Natural killer cell (primary cell): ENCODE measurements at regions not wholly inside any gene's neighbourhood (a gene's known extent, or its start where the extent isn't known, plus 50 kb on each side); places are given as distances from the start of the nearest gene placed in this dataset.
"Not testable (repeated sequence)": the region's sequence is repeated elsewhere in the genome, so short reads cannot be mapped to it uniquely, and the experiment has no call there.

Experiments
- ATAC-seq, 3 donors: fragments of 150-1000 bp in 2 of 3; fragments of 200-7000 bp in 1 of 3; cut with Tn5 transposase; 1 replicate in 1 of 3; 2 replicates in 2 of 3; pipeline ENCODE4 v1.10.0; 2021; ENCODE audit warnings: mild to moderate bottlenecking in 2 of 3, moderate library complexity in 2 of 3
- DNase-seq, 2 donors: peaks; one replicate each; pipeline versions ENCODE4 v3.0.0 to v3.0.0-alpha.2; 2013 to 2021; ENCODE audit warnings: mixed read lengths in 1 of 2
- H3K27ac ChIP-seq: one replicate; pipeline ENCODE4 v1.5.1; 2013; ENCODE audit warnings: mild to moderate bottlenecking, low read length
- H3K27me3 ChIP-seq: one replicate; pipeline ENCODE4 v1.6.1; 2013; ENCODE audit warnings: low read length; ENCODE audit not compliant: control insufficient read depth, insufficient read depth
- H3K36me3 ChIP-seq: one replicate; pipeline ENCODE4 v1.6.1; 2013; ENCODE audit warnings: low read length; ENCODE audit not compliant: control insufficient read depth, insufficient read depth
- H3K4me1 ChIP-seq: one replicate; pipeline ENCODE4 v1.6.1; 2013; ENCODE audit warnings: low read length; ENCODE audit not compliant: control insufficient read depth, insufficient read depth
- H3K4me3 ChIP-seq: one replicate; pipeline ENCODE4 v1.5.1; 2013; ENCODE audit warnings: low read length
- H3K9me3 ChIP-seq: one replicate; pipeline ENCODE4 v1.6.1; 2013; ENCODE audit warnings: low read length; ENCODE audit not compliant: control insufficient read depth, insufficient read depth
- H3K27ac Mint-ChIP-seq, 2 donors: one replicate each; pipeline ENCODE4 v1.8.0; 2022; ENCODE audit warnings: mild to moderate bottlenecking in 2 of 2, mixed read lengths in 2 of 2, moderate library complexity in 1 of 2
- H3K27me3 Mint-ChIP-seq, 2 donors: one replicate each; pipeline ENCODE4 v1.8.0; 2022; ENCODE audit warnings: low read depth in 2 of 2, mixed read lengths in 2 of 2
- H3K36me3 Mint-ChIP-seq: one replicate; pipeline ENCODE4 v1.8.0; 2022; ENCODE audit warnings: mixed read lengths
- H3K4me1 Mint-ChIP-seq, 2 donors: one replicate each; pipeline ENCODE4 v1.8.0; 2022; ENCODE audit warnings: mixed read lengths in 2 of 2
- H3K4me3 Mint-ChIP-seq: one replicate; pipeline ENCODE4 v1.8.0; 2022; ENCODE audit warnings: mild to moderate bottlenecking, moderate library complexity, mixed read lengths
- H3K9me3 Mint-ChIP-seq, 2 donors: one replicate each; pipeline ENCODE4 v1.8.0; 2022; ENCODE audit warnings: mixed read lengths in 2 of 2
- WGBS: methylation state at CpG from one replicate; pipeline ENCODE4 v1.1.7; 2013; ENCODE audit warnings: missing lambda C conversion rate; ENCODE audit not compliant: insufficient coverage; 5-methylcytosine and 5-hydroxymethylcytosine counted together
- intact Hi-C: fragments of 100-400 bp; cut with micrococcal nuclease; formaldehyde crosslinking; loops from one replicate; pipeline ENCODE4 v1.14.2; 2022
- TF ChIP-seq, protein P1 (sequence below): fragments of 200-600 bp; IDR thresholded peaks from one replicate; pipeline ENCODE4 v1.8.0; 2022; ENCODE audit warnings: antibody characterized with exemption

DNA sequence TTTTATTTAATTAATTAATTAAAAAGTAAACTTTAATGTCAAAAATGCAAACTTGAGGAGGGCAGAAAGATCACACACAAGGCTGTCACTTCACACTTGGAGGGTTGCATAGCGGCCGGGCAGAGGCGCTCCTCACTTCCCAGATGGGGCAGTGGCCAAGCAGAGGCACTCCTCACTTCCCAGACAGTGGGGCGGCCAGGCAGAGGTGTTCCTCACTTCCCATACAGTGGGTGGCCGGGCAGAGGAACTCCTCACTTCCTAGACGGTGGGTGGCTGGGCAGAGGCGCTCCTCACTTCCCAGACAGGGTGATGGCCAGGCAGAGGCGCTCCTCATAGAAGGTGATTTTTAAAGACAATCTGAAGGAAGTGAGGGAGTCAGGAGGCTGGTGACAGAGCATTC is 277.5 kb downstream of the PDCD6IP start:
- no peaks in the 10 kb centered on the region for H3K27me3 ChIP-seq
- H3K4me1 Mint-ChIP-seq, result peaks cover 2 to 7% of the 10 kb centered on the region in 2 donors
- H3K4me3 ChIP-seq, result no peak overlapping the region
- no peaks in the 10 kb centered on the region for H3K36me3 Mint-ChIP-seq
- TF ChIP-seq, protein P1, sequence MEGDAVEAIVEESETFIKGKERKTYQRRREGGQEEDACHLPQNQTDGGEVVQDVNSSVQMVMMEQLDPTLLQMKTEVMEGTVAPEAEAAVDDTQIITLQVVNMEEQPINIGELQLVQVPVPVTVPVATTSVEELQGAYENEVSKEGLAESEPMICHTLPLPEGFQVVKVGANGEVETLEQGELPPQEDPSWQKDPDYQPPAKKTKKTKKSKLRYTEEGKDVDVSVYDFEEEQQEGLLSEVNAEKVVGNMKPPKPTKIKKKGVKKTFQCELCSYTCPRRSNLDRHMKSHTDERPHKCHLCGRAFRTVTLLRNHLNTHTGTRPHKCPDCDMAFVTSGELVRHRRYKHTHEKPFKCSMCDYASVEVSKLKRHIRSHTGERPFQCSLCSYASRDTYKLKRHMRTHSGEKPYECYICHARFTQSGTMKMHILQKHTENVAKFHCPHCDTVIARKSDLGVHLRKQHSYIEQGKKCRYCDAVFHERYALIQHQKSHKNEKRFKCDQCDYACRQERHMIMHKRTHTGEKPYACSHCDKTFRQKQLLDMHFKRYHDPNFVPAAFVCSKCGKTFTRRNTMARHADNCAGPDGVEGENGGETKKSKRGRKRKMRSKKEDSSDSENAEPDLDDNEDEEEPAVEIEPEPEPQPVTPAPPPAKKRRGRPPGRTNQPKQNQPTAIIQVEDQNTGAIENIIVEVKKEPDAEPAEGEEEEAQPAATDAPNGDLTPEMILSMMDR, result no peak
- H3K36me3 ChIP-seq, result no peaks in the 10 kb centered on the region
- no peaks in the 10 kb centered on the region for H3K9me3 Mint-ChIP-seq
- H3K27ac ChIP-seq, result no peak overlapping the region
- H3K27me3 Mint-ChIP-seq, result no peaks in the 10 kb centered on the region
- 91% methylated on average over 8 of the region's 8 CpGs for WGBS
- DNase-seq (no peak), ATAC-seq (no peak)
- intact Hi-C loops, result no loop called here
- no peak overlapping the region for H3K4me3 Mint-ChIP-seq
- H3K4me1 ChIP-seq, result peaks cover 2% of the 10 kb centered on the region
- H3K9me3 ChIP-seq, result no peaks in the 10 kb centered on the region
- no peak overlapping the region for H3K27ac Mint-ChIP-seq

DNA sequence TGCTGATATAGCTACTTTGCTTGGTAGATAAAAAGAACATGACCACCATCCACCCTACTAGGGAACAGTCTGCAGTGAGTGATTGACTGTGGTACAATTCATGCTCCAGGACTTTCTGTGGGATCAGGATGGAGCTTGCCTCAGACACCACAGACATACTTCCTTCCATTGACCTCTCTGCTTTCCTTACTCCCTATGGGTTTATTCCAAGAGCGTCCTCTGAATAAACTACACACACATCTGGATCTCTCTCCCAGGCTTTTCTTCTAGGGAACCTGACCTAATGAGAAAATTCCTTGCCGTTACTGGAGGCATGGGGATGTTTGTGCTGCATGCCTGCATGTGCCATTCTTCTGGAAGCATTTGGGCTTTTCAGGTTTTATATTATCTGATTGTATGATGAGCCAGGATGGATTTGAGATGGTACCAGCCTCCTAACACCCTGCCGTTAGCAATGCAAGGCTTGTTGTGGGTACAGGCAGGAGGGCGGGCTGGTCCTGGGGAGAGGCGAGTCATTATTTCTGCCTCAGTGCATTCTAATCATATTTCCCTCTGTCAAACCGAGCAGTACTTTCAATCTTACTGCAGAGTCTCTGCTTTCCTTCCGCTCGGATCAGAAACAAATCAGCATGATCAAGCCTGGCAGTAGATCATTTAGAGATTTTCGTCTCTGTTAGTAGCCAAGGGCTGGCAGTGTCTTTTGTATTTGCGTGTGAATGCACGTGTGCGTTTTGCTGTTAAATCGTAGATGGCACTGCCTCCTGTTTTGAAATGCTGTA is 279.2 kb downstream of the PDCD6IP start:
- Mint-ChIP-seq H3K9me3 (no peaks in the 10 kb centered on the region), H3K36me3 (no peaks in the 10 kb centered on the region), H3K27me3 (no peaks in the 10 kb centered on the region), H3K4me1 (no peaks in the 10 kb centered on the region), H3K4me3 (no peak overlapping the region), H3K27ac (no peak overlapping the region)
- H3K27me3 ChIP-seq, result no peaks in the 10 kb centered on the region
- H3K27ac ChIP-seq, result no peak overlapping the region
- intact Hi-C loops, result no loop called here
- no peaks in the 10 kb centered on the region for H3K4me1 ChIP-seq
- TF ChIP-seq, protein P1, result no peak
- no peak for ATAC-seq
- WGBS, result 85% methylated on average over 13 of the region's 13 CpGs
- no peaks in the 10 kb centered on the region for H3K36me3 ChIP-seq
- no peak overlapping the region for H3K4me3 ChIP-seq
- DNase-seq, result no peak
- H3K9me3 ChIP-seq, result no peaks in the 10 kb centered on the region

DNA sequence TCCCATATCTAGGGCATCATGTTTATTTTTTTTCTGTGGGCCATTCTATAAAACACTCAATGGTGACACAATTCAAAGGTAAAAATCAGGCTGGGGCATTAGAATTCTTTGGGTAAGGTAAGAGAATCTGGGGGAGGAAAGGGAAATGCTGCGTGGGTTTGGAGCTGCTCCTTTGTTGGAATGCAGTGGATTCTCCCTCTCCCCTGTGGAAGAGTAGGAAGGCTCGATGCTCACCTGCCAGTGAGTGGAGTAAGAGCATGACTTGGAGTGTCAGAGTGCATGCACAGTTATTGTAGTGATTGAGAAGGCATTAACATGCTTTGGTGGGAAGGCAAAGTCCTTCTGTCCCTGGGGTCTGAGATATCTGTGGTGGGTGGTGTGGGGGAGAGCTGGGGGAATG is 280.0 kb downstream of the PDCD6IP start:
- intact Hi-C loops, result no loop called here
- Mint-ChIP-seq H3K9me3 (no peaks in the 10 kb centered on the region), H3K4me3 (no peak overlapping the region), H3K4me1 (no peaks in the 10 kb centered on the region), H3K36me3 (no peaks in the 10 kb centered on the region), H3K27ac (no peak overlapping the region), H3K27me3 (no peaks in the 10 kb centered on the region)
- ATAC-seq (no peak), DNase-seq (no peak)
- H3K9me3 ChIP-seq, result no peaks in the 10 kb centered on the region
- TF ChIP-seq, protein P1, result no peak
- H3K4me3 ChIP-seq, result no peak overlapping the region
- H3K27me3 ChIP-seq, result no peaks in the 10 kb centered on the region
- H3K4me1 ChIP-seq, result no peaks in the 10 kb centered on the region
- WGBS, result 79% methylated on average over 2 of the region's 2 CpGs
- no peak overlapping the region for H3K27ac ChIP-seq
- no peaks in the 10 kb centered on the region for H3K36me3 ChIP-seq

DNA sequence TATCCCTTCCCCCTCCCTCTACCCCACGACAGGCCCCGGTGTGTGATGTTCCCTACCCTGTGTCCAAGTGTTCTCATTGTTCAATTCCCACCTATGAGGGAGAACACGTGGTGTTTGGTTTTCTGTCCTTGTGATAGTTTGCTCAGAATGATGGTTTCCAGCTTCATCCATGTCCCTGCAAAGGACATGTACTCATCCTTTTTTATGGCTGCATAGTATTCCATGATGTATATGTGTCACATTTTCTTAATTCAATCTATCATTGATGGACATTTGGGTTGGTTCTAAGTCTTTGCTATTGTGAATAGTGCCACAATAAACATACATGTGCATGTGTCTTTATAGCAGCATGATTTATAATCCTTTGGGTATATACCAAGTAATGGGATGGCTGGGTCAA is 281.4 kb downstream of the PDCD6IP start:
- H3K27ac Mint-ChIP-seq, H3K27me3 Mint-ChIP-seq, H3K36me3 ChIP-seq, H3K4me1 Mint-ChIP-seq, H3K9me3 ChIP-seq, H3K4me3 ChIP-seq, H3K27ac ChIP-seq, intact Hi-C loops, DNase-seq, H3K36me3 Mint-ChIP-seq, ATAC-seq, H3K9me3 Mint-ChIP-seq, H3K4me1 ChIP-seq, H3K27me3 ChIP-seq, H3K4me3 Mint-ChIP-seq: not testable (repeated sequence)
- WGBS, result 100% methylated on average over 2 of the region's 3 CpGs

DNA sequence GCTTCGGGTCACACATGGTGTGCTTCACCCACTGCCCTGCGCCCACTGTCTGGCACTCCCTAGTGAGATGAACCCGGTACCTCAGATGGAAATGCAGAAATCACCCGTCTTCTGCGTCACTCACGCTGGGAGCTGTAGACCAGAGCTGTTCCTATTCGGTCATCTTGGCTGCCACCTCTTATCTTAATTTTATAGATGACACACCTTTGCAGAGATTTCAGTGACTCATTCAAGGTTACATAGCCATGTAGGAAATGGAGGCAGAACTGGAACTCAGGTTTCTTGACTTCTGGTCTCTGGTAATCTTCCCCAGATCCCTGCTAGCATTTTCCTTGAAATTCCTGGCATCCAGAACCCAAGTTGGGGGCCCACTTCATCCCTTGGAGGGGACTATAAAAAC is 291.9 kb downstream of the PDCD6IP start:
- not testable (repeated sequence) for H3K27ac Mint-ChIP-seq, H3K4me1 Mint-ChIP-seq

More for the DNA sequence above, 291.9 kb downstream of the PDCD6IP start:
- H3K4me3 Mint-ChIP-seq, H3K27me3 Mint-ChIP-seq, H3K9me3 ChIP-seq, H3K36me3 Mint-ChIP-seq, intact Hi-C loops, ATAC-seq, DNase-seq, H3K4me1 ChIP-seq, H3K27me3 ChIP-seq, H3K27ac ChIP-seq, H3K36me3 ChIP-seq, H3K9me3 Mint-ChIP-seq, H3K4me3 ChIP-seq: not testable (repeated sequence)
- WGBS, result 94% methylated on average over 7 of the region's 7 CpGs
